BLaER1 treated with 17β-estradiol and CSF1 and Interleukin-3, amounts not matched to agents 10 nM and 100 nM (cell line): ENCODE measurements at regions not wholly inside any gene's neighbourhood (a gene's known extent, or its start where the extent isn't known, plus 50 kb on each side); places are given as distances from the start of the nearest gene placed in this dataset.

ENCODE experiments used
- H3K27ac ChIP-seq, 11 experiments: shearing (Covaris generic); formaldehyde crosslinking; 2 replicates each; pipeline ENCODE4 v1.8.1; 2022
- H3K27me3 ChIP-seq, 11 experiments: shearing (Covaris generic); formaldehyde crosslinking; 2 replicates each; pipeline ENCODE4 v1.8.1; 2022
- H3K36me3 ChIP-seq, 11 experiments: shearing (Covaris generic); formaldehyde crosslinking; 2 replicates each; pipeline ENCODE4 v1.8.1; 2022
- H3K4me1 ChIP-seq, 10 experiments: shearing (Covaris generic); formaldehyde crosslinking; 2 replicates each; pipeline ENCODE4 v1.8.1; 2022
- H3K4me2 ChIP-seq, 11 experiments: shearing (Covaris generic); formaldehyde crosslinking; 2 replicates each; pipeline ENCODE4 v1.8.1; 2022
- H3K4me3 ChIP-seq, 10 experiments: shearing (Covaris generic); formaldehyde crosslinking; 2 replicates each; pipeline ENCODE4 v1.8.1; 2022
- H3K9ac ChIP-seq, 11 experiments: shearing (Covaris generic); formaldehyde crosslinking; 2 replicates each; pipeline ENCODE4 v1.8.1; 2022
- H3K9me3 ChIP-seq, 11 experiments: shearing (Covaris generic); formaldehyde crosslinking; replicated peaks in 1 of 11; 2 replicates each; pipeline ENCODE4 v1.8.1; 2022
- H4K20me1 ChIP-seq, 11 experiments: shearing (Covaris generic); formaldehyde crosslinking; 2 replicates each; pipeline ENCODE4 v1.8.1; 2022
- Cebpa-rat ChIP-seq, 11 experiments: shearing (Covaris generic); IDR thresholded peaks; 2 replicates each; pipeline ENCODE4 v1.8.1; 2022

- Histone ChIP-seq H3K27ac (peak overlapping the region in 7 of 11 experiments; percentile 48 to 99 (median 76); a peak in 14 of 22 replicates), H3K9ac (peak overlapping the region in 9 of 11 experiments; percentile 7 to 90 (median 51); a peak in 14 of 22 replicates), H4K20me1 (peaks cover 0 to 15% (median 0%) of the 10 kb centered on the region in 11 experiments; a peak in 1 of 22 replicates), H3K4me3 (peak overlapping the region in 4 of 10 experiments; percentile 6 to 42 (median 30); a peak in 5 of 20 replicates), H3K36me3 (no peaks in the 10 kb centered on the region), H3K9me3 (peaks cover 0 to 1% (median under 1%) of the 10 kb centered on the region in 11 experiments; a peak in 10 of 22 replicates), H3K4me1 (peaks cover 62 to 83% (median 77%) of the 10 kb centered on the region in 10 experiments), H3K4me2 (peak overlapping the region; percentile 81 to 99 (median 93)), H3K27me3 (peaks cover 0 to 51% (median 0%) of the 10 kb centered on the region in 11 experiments; a peak in 5 of 22 replicates)
- no peak for TF ChIP-seq Cebpa-rat (IDR thresholded peaks at IDR 0.05)
Measured at GRCh38 chr12:131218923-131219669, 265.4 kb downstream of the ADGRD1 start.

- H3K27ac ChIP-seq = peak overlapping the region in 7 of 11 experiments; percentile 48 to 99 (median 76); a peak in 14 of 22 replicates
Measured at GRCh38 chr12:131219670-131220330, 266.1 kb downstream of the ADGRD1 start.

GRCh38 chr12:131220331-131220685, 266.6 kb downstream of the ADGRD1 start:
- H3K36me3 ChIP-seq = no peaks in the 10 kb centered on the region
- H3K27me3 ChIP-seq = peaks cover 0 to 51% (median 0%) of the 10 kb centered on the region in 11 experiments; a peak in 5 of 22 replicates
- H4K20me1 ChIP-seq = peaks cover 0 to 15% (median 0%) of the 10 kb centered on the region in 11 experiments; a peak in 1 of 22 replicates
- H3K27ac ChIP-seq = peak overlapping the region in 6 of 11 experiments; percentile 61 to 99 (median 84); a peak in 11 of 22 replicates
- H3K9me3 ChIP-seq = no peaks in the 10 kb centered on the region
- H3K4me2 ChIP-seq = peak overlapping the region in 9 of 11 experiments; percentile 81 to 99 (median 94); a peak in 17 of 22 replicates
- H3K4me3 ChIP-seq = peak overlapping the region in 3 of 10 experiments; percentile 0 to 38 (median 23); a peak in 2 of 20 replicates
- H3K9ac ChIP-seq = peak overlapping the region in 5 of 11 experiments; percentile 23 to 90 (median 66); a peak in 7 of 22 replicates
- H3K4me1 ChIP-seq = peaks cover 62 to 84% (median 78%) of the 10 kb centered on the region in 10 experiments
- TF ChIP-seq Cebpa-rat (IDR thresholded peaks at IDR 0.05) = no peak

More at GRCh38 chr12:131219670-131220330, 266.1 kb downstream of the ADGRD1 start:
- H3K4me2 ChIP-seq = peak overlapping the region; percentile 81 to 99 (median 93)
- H3K9ac ChIP-seq = peak overlapping the region in 6 of 11 experiments; percentile 36 to 90 (median 61); a peak in 11 of 22 replicates
- H3K9me3 ChIP-seq = no peaks in the 10 kb centered on the region
- no peaks in the 10 kb centered on the region for H3K36me3 ChIP-seq
- H4K20me1 ChIP-seq = peaks cover 0 to 15% (median 0%) of the 10 kb centered on the region in 11 experiments; a peak in 1 of 22 replicates
- peaks cover 62 to 84% (median 78%) of the 10 kb centered on the region in 10 experiments for H3K4me1 ChIP-seq
- H3K27me3 ChIP-seq = peaks cover 0 to 51% (median 0%) of the 10 kb centered on the region in 11 experiments; a peak in 5 of 22 replicates
- no peak for TF ChIP-seq Cebpa-rat (IDR thresholded peaks at IDR 0.05)
- H3K4me3 ChIP-seq = peak overlapping the region in 3 of 10 experiments; percentile 0 to 42 (median 38); a peak in 5 of 20 replicates

GRCh38 chr12:131221061-131221956, 267.6 kb downstream of the ADGRD1 start:
- Histone ChIP-seq H3K4me3 (peak overlapping the region in 8 of 10 experiments; percentile 34 to 65 (median 56); a peak in 16 of 20 replicates), H3K9ac (peak overlapping the region in 9 of 11 experiments; percentile 38 to 90 (median 79); a peak in 17 of 22 replicates)

GRCh38 chr12:131221957-131222328, 268.2 kb downstream of the ADGRD1 start:
- peaks cover 0 to 15% (median 0%) of the 10 kb centered on the region in 11 experiments; a peak in 1 of 22 replicates for H4K20me1 ChIP-seq
- H3K27me3 ChIP-seq = peaks cover 0 to 47% (median 0%) of the 10 kb centered on the region in 11 experiments; a peak in 5 of 22 replicates
- peak overlapping the region in 9 of 11 experiments; percentile 38 to 90 (median 79); a peak in 17 of 22 replicates for H3K9ac ChIP-seq
- peaks cover 0 to 1% (median 0%) of the 10 kb centered on the region in 11 experiments; a peak in 2 of 22 replicates for H3K9me3 ChIP-seq
- H3K4me3 ChIP-seq = peak overlapping the region in 8 of 10 experiments; percentile 34 to 65 (median 56); a peak in 16 of 20 replicates
- TF ChIP-seq Cebpa-rat (IDR thresholded peaks at IDR 0.05) = no peak
- H3K4me2 ChIP-seq = peak overlapping the region; percentile 56 to 99 (median 94)
- H3K4me1 ChIP-seq = peaks cover 57 to 77% (median 73%) of the 10 kb centered on the region in 10 experiments
- no peaks in the 10 kb centered on the region for H3K36me3 ChIP-seq
- H3K27ac ChIP-seq = peak overlapping the region in 9 of 11 experiments; percentile 42 to 99 (median 91); a peak in 18 of 22 replicates

More at GRCh38 chr12:131221061-131221956, 267.6 kb downstream of the ADGRD1 start:
- TF ChIP-seq Cebpa-rat (IDR thresholded peaks at IDR 0.05) = no peak
- Histone ChIP-seq H3K27me3 (peaks cover 0 to 51% (median 0%) of the 10 kb centered on the region in 11 experiments; a peak in 5 of 22 replicates), H3K36me3 (no peaks in the 10 kb centered on the region), H4K20me1 (peaks cover 0 to 15% (median 0%) of the 10 kb centered on the region in 11 experiments; a peak in 1 of 22 replicates), H3K27ac (peak overlapping the region in 9 of 11 experiments; percentile 42 to 99 (median 91); a peak in 18 of 22 replicates), H3K9me3 (no peaks in the 10 kb centered on the region), H3K4me2 (peak overlapping the region; percentile 56 to 99 (median 94)), H3K4me1 (peaks cover 62 to 79% (median 77%) of the 10 kb centered on the region in 10 experiments)

- H3K4me3 ChIP-seq = peak overlapping the region in 8 of 10 experiments; percentile 34 to 65 (median 56); a peak in 16 of 20 replicates
- H3K4me1 ChIP-seq = peaks cover 51 to 76% (median 70%) of the 10 kb centered on the region in 10 experiments
- peak overlapping the region in 10 of 11 experiments; percentile 15 to 99 (median 90); a peak in 18 of 22 replicates for H3K27ac ChIP-seq
Measured at GRCh38 chr12:131222329-131223139, 268.8 kb downstream of the ADGRD1 start.

More at GRCh38 chr12:131222329-131223139, 268.8 kb downstream of the ADGRD1 start:
- Histone ChIP-seq H3K27me3 (peaks cover 0 to 41% (median 0%) of the 10 kb centered on the region in 11 experiments; a peak in 5 of 22 replicates), H3K9me3 (peaks cover 0 to 7% (median 2%) of the 10 kb centered on the region in 11 experiments; a peak in 5 of 22 replicates), H4K20me1 (peaks cover 0 to 15% (median 0%) of the 10 kb centered on the region in 11 experiments; a peak in 1 of 22 replicates), H3K36me3 (no peaks in the 10 kb centered on the region), H3K4me2 (peak overlapping the region; percentile 56 to 99 (median 94)), H3K9ac (peak overlapping the region in 10 of 11 experiments; percentile 16 to 90 (median 78); a peak in 18 of 22 replicates)
- peak in 4 of 11 experiments; percentile 82 to 99 (median 91); a peak in 8 of 22 replicates for TF ChIP-seq Cebpa-rat (IDR thresholded peaks at IDR 0.05)
